HepG2 (cell line): ENCODE measurements at regions not wholly inside any gene's neighbourhood (a gene's known extent, or its start where the extent isn't known, plus 50 kb on each side); places are given as distances from the start of the nearest gene placed in this dataset.

Experiments
- ATAC-seq: fragments of 200-7000 bp; cut with Tn5 transposase; 3 replicates; pipeline ENCODE4 v1.9.1; 2020; ENCODE audit warnings: mild to moderate bottlenecking, moderate library complexity
- BruUV-seq: library from RNA; stranded (reverse); fragments of 400-500 nt; replicated peaks from 2 replicates; lab custom pipeline; 2021; lab: Mats Ljungman, UMichigan
- CTCF ChIA-PET: fragments of 300-600 bp; formaldehyde crosslinking; extraction: SDS; loops from one replicate; lab custom pipeline; 2021; ENCODE audit warnings: low total read pairs, inconsistent platforms, low intra/inter-chr PET ratio; lab: Yijun Ruan, JAX
- POLR2A ChIA-PET: fragments of 350-600 bp; sonication (Branson Sonifier 250); formaldehyde crosslinking; loops from one replicate; lab custom pipeline; 2020; ENCODE audit warnings: antibody characterized with exemption, inconsistent platforms; lab: Yijun Ruan, JAX
- DNase-seq: peaks from one replicate; pipeline ENCODE4 v3.0.0-alpha.2; 2015; ENCODE audit warnings: low spot score
- FAIRE-seq: peaks from 3 replicates; lab custom pipeline; 2011; peaks lifted over from hg19 to GRCh38; lab: Jason Lieb, UNC
- H2AFZ ChIP-seq: one replicate; pipeline ENCODE4 v1.6.1; 2011; ENCODE audit warnings: low read length, inconsistent platforms
- H3K27ac ChIP-seq: fragments of 300-600 bp; 3 replicates; pipeline ENCODE4 v1.8.0; 2011; ENCODE audit warnings: mixed run types, mild to moderate bottlenecking, mixed read lengths, low read length, inconsistent platforms; ENCODE audit not compliant: insufficient read depth; ENCODE audit errors: extremely low read length
- H3K27me3 ChIP-seq, 2 experiments: fragments of 200-600 bp in 1 of 2; 2 replicates in 1 of 2; 3 replicates in 1 of 2; pipeline versions ENCODE4 v1.6.0 to v1.8.0; 2011; ENCODE audit warnings: low read length in 2 of 2, mild to moderate bottlenecking in 2 of 2, moderate library complexity in 2 of 2, inconsistent platforms in 1 of 2; ENCODE audit not compliant: insufficient read depth in 2 of 2, control insufficient read depth in 1 of 2
- H3K36me3 ChIP-seq, 2 experiments: fragments of 200-600 bp in 1 of 2; replicated peaks in 1 of 2; 2 replicates in 1 of 2; 3 replicates in 1 of 2; pipeline versions ENCODE4 v1.5.1 to v1.8.0; 2011; ENCODE audit warnings: low read length in 2 of 2, inconsistent platforms in 1 of 2; ENCODE audit not compliant: insufficient read depth in 2 of 2, control insufficient read depth in 1 of 2
- H3K4me1 ChIP-seq: 2 replicates; pipeline ENCODE4 v1.5.1; 2012; ENCODE audit warnings: low read length, inconsistent platforms; ENCODE audit not compliant: insufficient read depth
- H3K4me2 ChIP-seq: 2 replicates; pipeline ENCODE4 v1.6.0; 2011; ENCODE audit warnings: low read depth, low read length, inconsistent platforms
- H3K4me3 ChIP-seq, 3 experiments: fragments of 200-600 bp in 1 of 3; sonication (generic), shearing (Covaris generic) in 1 of 3; replicated peaks in 1 of 3; 2 replicates each; pipeline ENCODE4 v1.5.1; 2011 to 2016; ENCODE audit warnings: low read length in 3 of 3, inconsistent platforms in 2 of 3, low read depth in 2 of 3, mild to moderate bottlenecking in 2 of 3, control low read depth in 1 of 3, mixed read lengths in 1 of 3; ENCODE audit not compliant: insufficient read depth in 1 of 3
- H3K79me2 ChIP-seq: one replicate; pipeline ENCODE4 v1.6.1; 2011; ENCODE audit warnings: low read length, inconsistent platforms; ENCODE audit not compliant: insufficient read depth
- H3K9ac ChIP-seq: 2 replicates; pipeline ENCODE4 v1.6.0; 2011; ENCODE audit warnings: mild to moderate bottlenecking, low read depth, low read length, inconsistent platforms; ENCODE audit not compliant: insufficient read depth
- H3K9me3 ChIP-seq: 2 replicates; pipeline ENCODE4 v1.5.1; 2012; ENCODE audit warnings: mild to moderate bottlenecking, low read length
- H4K20me1 ChIP-seq: 2 replicates; pipeline ENCODE4 v1.6.0; 2011; ENCODE audit warnings: inconsistent platforms, mild to moderate bottlenecking, low read length, moderate library complexity; ENCODE audit not compliant: insufficient read depth
- ARNT ChIP-seq: fragments of 450-650 bp; IDR thresholded peaks from 2 replicates; pipeline ENCODE4 v1.6.1; 2017
- DR1 ChIP-seq: sonication (generic); formaldehyde crosslinking; IDR thresholded peaks from 2 replicates; pipeline ENCODE4 v1.8.0; 2021; ENCODE audit warnings: mild to moderate bottlenecking, missing genetic modification reagents, inconsistent platforms
- GABPA ChIP-seq, 2 experiments: IDR thresholded peaks; 2 replicates each; pipeline ENCODE4 v1.6.1; 2011 to 2016; ENCODE audit warnings: low read depth in 2 of 2, low read length in 1 of 2, missing biosample characterization in 1 of 2, missing genetic modification characterization in 1 of 2
- MAF1 ChIP-seq: sonication (generic); formaldehyde crosslinking; IDR thresholded peaks from 2 replicates; pipeline ENCODE4 v1.5.0; 2020; ENCODE audit warnings: missing genetic modification reagents, borderline replicate concordance
- MTA3 ChIP-seq: sonication (generic); formaldehyde crosslinking; IDR thresholded peaks from 2 replicates; pipeline ENCODE4 v1.4.0; 2020; ENCODE audit warnings: missing genetic modification reagents
- MXI1 ChIP-seq: IDR thresholded peaks from 3 replicates; pipeline ENCODE4 v1.6.1; 2012; ENCODE audit warnings: low read depth, low read length, inconsistent platforms, borderline replicate concordance
- PHF5A ChIP-seq: IDR thresholded peaks from one replicate; pipeline ENCODE4 v1.6.1; 2018; ENCODE audit warnings: low read depth, missing genetic modification reagents; ENCODE audit not compliant: unreplicated experiment
- POLR2G ChIP-seq: fragments of 200-400 bp; formaldehyde crosslinking; IDR thresholded peaks from 2 replicates; pipeline ENCODE4 v1.6.1; 2018; ENCODE audit warnings: mild to moderate bottlenecking, low read depth, low read length, moderate library complexity
- RBM22 ChIP-seq: fragments of 200-400 bp; formaldehyde crosslinking; optimal IDR thresholded peaks from 2 replicates; pipeline ENCODE3; 2017; ENCODE audit warnings: mild to moderate bottlenecking, low read length, moderate library complexity
- REPIN1 ChIP-seq: sonication (generic); formaldehyde crosslinking; IDR thresholded peaks from 2 replicates; pipeline ENCODE4 v1.8.0; 2022; ENCODE audit warnings: missing genetic modification reagents, low read depth, mild to moderate bottlenecking, borderline replicate concordance
- REXO4 ChIP-seq: sonication (generic); formaldehyde crosslinking; IDR thresholded peaks from 2 replicates; pipeline ENCODE4 v1.8.0; 2022; ENCODE audit warnings: missing genetic modification reagents, mild to moderate bottlenecking, borderline replicate concordance
- TCF12 ChIP-seq, 2 experiments: fragments of 450-650 bp in 1 of 2; sonication (generic) in 1 of 2; formaldehyde crosslinking in 1 of 2; IDR thresholded peaks; 2 replicates each; pipeline versions ENCODE4 v1.6.1 to v1.8.0; 2017 to 2022; ENCODE audit warnings: antibody characterized with exemption in 1 of 2, mild to moderate bottlenecking in 1 of 2, missing genetic modification reagents in 1 of 2, moderate library complexity in 1 of 2
- ZNF124 ChIP-seq: sonication (generic); formaldehyde crosslinking; IDR thresholded peaks from 2 replicates; pipeline ENCODE4 v1.4.0; 2020; ENCODE audit warnings: missing genetic modification reagents
- ZNF18 ChIP-seq: sonication (generic); formaldehyde crosslinking; IDR thresholded peaks from 2 replicates; pipeline ENCODE4 v1.8.0; 2022; ENCODE audit warnings: mild to moderate bottlenecking, missing genetic modification reagents; ENCODE audit not compliant: insufficient replicate concordance
- ZNF557 ChIP-seq: sonication (generic); formaldehyde crosslinking; IDR thresholded peaks from 2 replicates; pipeline ENCODE4 v1.4.0; 2020; ENCODE audit warnings: missing genetic modification reagents
- ZNF605 ChIP-seq: sonication (generic); formaldehyde crosslinking; IDR thresholded peaks from 2 replicates; pipeline ENCODE4 v1.8.0; 2022; ENCODE audit warnings: mild to moderate bottlenecking, missing genetic modification reagents
- ZNF788 ChIP-seq: sonication (generic); formaldehyde crosslinking; IDR thresholded peaks from 2 replicates; pipeline ENCODE4 v1.5.0; 2020; ENCODE audit warnings: mild to moderate bottlenecking, missing genetic modification reagents, borderline replicate concordance
- WGBS: methylation state at CpG from one replicate; pipeline ENCODE4 v1.1.6; 2017; ENCODE audit warnings: low lambda C conversion rate; 5-methylcytosine and 5-hydroxymethylcytosine counted together
- in situ Hi-C: cut with HindIII; loops from 2 replicates; pipeline ENCODE4 v1.10.0; 2017; ENCODE audit warnings: low pct_unique_long_range_greater_than_20kb; ENCODE audit not compliant: extremely low pct_ligation_motif_present
- intact Hi-C: fragments of 100-400 bp; cut with micrococcal nuclease; formaldehyde crosslinking; loops from one replicate; pipeline ENCODE4 v1.10.0; 2022; ENCODE audit not compliant: unreplicated experiment
- TF ChIP-seq, protein P1 (sequence below): sonication (generic); formaldehyde crosslinking; IDR thresholded peaks from 2 replicates; pipeline ENCODE4 v1.5.0; 2020; ENCODE audit warnings: mild to moderate bottlenecking, missing genetic modification reagents
- TF ChIP-seq, protein P2 (sequence below): sonication (generic); formaldehyde crosslinking; IDR thresholded peaks from 2 replicates; pipeline ENCODE4 v1.8.1; 2023; ENCODE audit warnings: missing genetic modification reagents, mild to moderate bottlenecking, borderline replicate concordance
- TF ChIP-seq, protein P3 (sequence below): IDR thresholded peaks from 2 replicates; pipeline ENCODE4 v1.6.1; 2018; ENCODE audit warnings: missing genetic modification reagents

DNA sequence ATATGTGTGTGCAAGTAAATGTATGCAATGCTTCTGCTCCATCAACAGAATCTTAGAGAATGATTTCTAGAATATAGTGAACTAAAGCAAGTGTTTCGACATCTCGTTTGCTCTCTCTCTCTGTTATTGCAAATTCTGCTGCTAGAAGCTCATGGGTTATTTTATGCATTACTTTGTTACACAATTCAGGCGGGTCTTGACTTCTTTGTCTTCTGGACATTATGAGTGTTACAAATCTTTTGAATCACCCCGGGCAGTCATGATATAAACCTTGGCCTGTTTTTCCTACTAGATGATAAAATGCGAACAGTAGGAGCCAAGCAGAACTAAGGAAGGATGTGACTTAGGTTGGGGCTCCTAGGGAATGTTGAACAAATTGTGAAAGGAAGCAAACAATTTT is 166.4 kb upstream of the SFRP2 start (continued):
- TF ChIP-seq, protein P1, sequence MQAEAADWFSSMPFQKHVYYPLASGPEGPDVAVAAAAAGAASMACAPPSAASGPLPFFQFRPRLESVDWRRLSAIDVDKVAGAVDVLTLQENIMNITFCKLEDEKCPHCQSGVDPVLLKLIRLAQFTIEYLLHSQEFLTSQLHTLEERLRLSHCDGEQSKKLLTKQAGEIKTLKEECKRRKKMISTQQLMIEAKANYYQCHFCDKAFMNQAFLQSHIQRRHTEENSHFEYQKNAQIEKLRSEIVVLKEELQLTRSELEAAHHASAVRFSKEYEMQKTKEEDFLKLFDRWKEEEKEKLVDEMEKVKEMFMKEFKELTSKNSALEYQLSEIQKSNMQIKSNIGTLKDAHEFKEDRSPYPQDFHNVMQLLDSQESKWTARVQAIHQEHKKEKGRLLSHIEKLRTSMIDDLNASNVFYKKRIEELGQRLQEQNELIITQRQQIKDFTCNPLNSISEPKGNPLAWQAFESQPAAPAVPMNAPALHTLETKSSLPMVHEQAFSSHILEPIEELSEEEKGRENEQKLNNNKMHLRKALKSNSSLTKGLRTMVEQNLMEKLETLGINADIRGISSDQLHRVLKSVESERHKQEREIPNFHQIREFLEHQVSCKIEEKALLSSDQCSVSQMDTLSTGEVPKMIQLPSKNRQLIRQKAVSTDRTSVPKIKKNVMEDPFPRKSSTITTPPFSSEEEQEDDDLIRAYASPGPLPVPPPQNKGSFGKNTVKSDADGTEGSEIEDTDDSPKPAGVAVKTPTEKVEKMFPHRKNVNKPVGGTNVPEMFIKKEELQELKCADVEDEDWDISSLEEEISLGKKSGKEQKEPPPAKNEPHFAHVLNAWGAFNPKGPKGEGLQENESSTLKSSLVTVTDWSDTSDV (CRISPR knock-in tag), result no peak
- TF ChIP-seq GABPA (IDR thresholded peaks at IDR 0.05; ENCODE audit: low read depth, low read length), result no peak
- no peak for TF ChIP-seq GABPA (CRISPR knock-in tag; IDR thresholded peaks at IDR 0.05; ENCODE audit: low read depth)

DNA sequence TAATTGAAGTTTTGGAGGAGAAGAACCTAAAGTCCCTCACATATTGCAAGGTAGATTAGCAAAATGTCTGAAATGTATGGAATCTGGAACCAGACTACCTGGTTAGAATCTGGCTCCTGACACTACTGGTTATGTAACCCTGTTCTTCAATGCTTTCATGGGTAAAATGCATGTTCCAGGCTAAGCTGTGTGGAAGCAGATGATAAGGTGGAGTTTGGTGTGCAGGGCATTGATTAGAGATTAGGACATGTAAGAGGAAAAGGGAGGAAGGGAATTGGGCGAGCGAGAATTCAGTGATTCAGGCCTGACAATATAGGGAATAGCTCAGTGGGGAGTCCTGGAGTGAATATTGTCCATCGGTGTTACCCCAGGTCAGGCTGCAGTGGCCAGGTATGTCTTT is 165.8 kb upstream of the SFRP2 start:
- no peaks in the 10 kb centered on the region for H3K79me2 ChIP-seq
- no peaks in the 10 kb centered on the region for H3K9me3 ChIP-seq
- no peak overlapping the region for H3K27ac ChIP-seq
- H4K20me1 ChIP-seq, result no peaks in the 10 kb centered on the region
- no peak for FAIRE-seq
- TF ChIP-seq RBM22 (no peak), TCF12 (IDR thresholded peaks at IDR 0.05) (no peak), TCF12 (CRISPR knock-in tag; IDR thresholded peaks at IDR 0.05) (no peak), REXO4 (no peak), ZNF124 (CRISPR knock-in tag) (no peak), ZNF18 (CRISPR knock-in tag) (no peak), ZNF605 (CRISPR knock-in tag) (no peak), MTA3 (CRISPR knock-in tag) (no peak), POLR2G (no peak), REPIN1 (CRISPR knock-in tag) (no peak), ZNF557 (CRISPR knock-in tag) (no peak), MAF1 (CRISPR knock-in tag) (no peak), MXI1 (no peak), PHF5A (CRISPR knock-in tag) (no peak), ZNF788 (no peak), ARNT (no peak), DR1 (CRISPR knock-in tag) (no peak)
- TF ChIP-seq, protein P2, sequence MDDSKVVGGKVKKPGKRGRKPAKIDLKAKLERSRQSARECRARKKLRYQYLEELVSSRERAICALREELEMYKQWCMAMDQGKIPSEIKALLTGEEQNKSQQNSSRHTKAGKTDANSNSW (CRISPR knock-in tag), result no peak
- TF ChIP-seq, protein P3, sequence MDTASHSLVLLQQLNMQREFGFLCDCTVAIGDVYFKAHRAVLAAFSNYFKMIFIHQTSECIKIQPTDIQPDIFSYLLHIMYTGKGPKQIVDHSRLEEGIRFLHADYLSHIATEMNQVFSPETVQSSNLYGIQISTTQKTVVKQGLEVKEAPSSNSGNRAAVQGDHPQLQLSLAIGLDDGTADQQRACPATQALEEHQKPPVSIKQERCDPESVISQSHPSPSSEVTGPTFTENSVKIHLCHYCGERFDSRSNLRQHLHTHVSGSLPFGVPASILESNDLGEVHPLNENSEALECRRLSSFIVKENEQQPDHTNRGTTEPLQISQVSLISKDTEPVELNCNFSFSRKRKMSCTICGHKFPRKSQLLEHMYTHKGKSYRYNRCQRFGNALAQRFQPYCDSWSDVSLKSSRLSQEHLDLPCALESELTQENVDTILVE (CRISPR knock-in tag), result no peak
- DNase-seq, result no peak
- H3K4me2 ChIP-seq, result no peak overlapping the region
- no peaks in the 10 kb centered on the region for H3K36me3 ChIP-seq
- H3K9ac ChIP-seq, result no peak overlapping the region
- no TSS peak for BruUV-seq
- ATAC-seq, result no peak
- ChIA-PET POLR2A (no interaction called here), CTCF (no interaction called here)
- H2AFZ ChIP-seq, result no peak overlapping the region
- 30% methylated on average over 3 of the region's 3 CpGs for WGBS
- peaks cover 6% of the 10 kb centered on the region; the same call in 1 of the 2 replicates for H3K4me1 ChIP-seq
- no peaks in the 10 kb centered on the region for H3K27me3 ChIP-seq
- in situ Hi-C loops, result no loop called here
- H3K4me3 ChIP-seq, result no peak overlapping the region
- intact Hi-C loops, result no loop called here
